ENCODE measurements at regions not wholly inside any gene's neighbourhood (a gene's known extent, or its start where the extent isn't known, plus 50 kb on each side); places are given as distances from the start of the nearest gene placed in this dataset.
"Not testable (repeated sequence)": the region's sequence is repeated elsewhere in the genome, so short reads cannot be mapped to it uniquely, and the experiment has no call there.

DNA sequence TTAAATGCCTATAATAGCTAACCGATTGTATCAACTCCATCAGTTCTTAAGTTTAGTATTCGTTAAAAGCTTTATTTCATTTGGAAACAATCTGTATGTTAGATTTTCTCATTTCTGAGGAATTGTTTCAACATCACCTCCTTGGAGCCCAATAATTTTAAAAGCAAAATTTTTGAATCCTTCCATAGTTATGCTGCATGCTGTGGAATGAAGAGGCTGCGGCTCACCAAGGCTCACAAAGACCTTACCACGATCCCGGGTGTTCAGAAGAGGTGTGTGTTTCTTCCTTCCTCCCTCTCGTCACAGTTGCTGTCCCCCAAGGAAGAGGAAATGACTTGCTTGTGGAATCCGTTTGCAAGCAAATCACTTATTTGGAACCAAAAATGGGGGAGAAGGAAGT, 143.8 kb downstream of the FGF1 start:
- DNase-seq = no peak

DNA sequence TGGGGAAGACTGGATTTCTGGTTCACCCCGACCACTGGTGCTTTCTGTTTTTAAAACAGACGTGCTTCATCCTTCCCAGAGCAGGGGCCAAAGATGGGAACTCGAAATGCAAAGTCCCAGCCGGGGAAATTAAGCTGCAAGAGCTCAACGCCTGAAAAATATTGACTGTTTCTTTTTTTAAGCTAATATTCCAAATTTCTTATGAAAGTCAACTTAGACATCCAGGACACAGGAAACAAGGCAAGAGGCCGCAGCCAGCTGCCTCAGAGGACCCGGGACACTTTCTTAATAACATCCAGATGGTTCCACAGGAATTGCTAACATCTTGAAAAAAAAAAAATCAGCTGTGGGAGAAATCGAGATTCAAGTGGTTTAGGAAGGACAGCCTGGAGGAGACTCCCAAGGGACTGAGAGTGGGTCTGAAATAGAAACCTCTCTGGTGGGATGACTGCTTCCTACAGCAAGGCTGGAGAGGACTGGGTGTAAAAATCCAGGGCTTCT, 144.9 kb downstream of the FGF1 start:
- DNase-seq = no peak

DNA sequence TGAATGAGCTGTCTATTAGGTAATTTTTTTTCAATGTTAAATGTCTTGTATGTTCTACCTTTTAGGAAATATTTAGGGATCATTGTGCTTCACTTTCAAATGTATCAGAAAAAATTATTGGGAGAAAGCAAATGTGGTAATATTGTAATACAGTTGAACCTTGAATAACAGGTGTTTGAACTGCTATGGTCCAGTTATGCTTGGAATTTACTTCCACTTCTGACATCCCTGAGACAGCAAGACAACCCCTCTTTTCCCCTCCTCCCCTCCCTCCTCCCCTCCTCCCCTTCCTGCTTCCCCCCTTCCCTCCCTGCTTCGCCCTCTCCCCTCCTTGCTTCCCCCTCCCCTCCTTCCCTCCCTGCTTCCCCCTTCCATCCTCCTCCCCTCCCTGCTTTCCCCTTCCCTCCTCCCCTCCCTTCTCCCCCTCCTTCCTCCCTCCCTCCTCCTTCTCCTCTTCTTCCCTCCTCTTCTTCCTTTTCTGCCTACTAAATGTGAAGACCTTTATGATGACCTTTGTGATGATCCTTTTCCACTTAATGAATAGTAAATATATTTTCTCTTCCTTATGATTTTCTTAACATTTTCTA, 146.6 kb downstream of the FGF1 start:
- no peak for DNase-seq

DNA sequence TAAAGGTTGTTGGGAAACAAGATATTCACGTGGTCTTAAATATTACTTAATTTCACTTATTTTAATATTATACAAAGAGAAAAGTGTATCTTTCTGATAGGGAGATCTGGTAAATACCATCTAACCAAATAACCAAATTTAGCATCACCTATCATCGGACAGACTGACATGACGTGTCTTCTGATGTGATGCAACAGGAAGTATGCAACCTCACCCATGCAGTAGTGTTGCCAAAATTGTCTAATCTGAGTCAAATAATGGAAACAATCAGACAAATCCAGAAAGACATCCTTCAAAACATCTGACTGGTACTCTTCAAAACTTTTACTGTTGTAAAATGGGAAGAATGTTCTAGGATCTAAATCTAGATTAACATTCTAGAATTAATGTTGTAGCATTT, 148.0 kb downstream of the FGF1 start:
- DNase-seq = no peak

DNA sequence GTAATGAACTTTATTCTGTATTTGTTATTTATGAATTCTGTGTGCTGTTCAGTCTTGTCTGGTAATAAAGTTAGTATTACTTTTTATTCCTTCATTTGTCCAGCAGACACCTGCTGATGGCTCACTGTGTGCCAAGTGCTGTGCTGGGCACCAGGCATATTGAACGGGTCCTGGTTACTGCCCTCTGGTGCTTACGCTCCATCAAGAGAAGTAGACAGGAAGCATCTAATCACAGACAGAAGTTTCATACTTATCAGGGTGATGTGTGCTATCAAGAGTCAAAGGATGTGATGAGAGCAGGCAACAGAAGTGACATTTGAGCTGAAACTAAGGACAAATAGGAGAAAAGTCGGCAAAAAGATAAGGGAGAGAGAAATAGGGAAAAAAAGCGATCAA, 153.1 kb downstream of the FGF1 start:
- DNase-seq = no peak

DNA sequence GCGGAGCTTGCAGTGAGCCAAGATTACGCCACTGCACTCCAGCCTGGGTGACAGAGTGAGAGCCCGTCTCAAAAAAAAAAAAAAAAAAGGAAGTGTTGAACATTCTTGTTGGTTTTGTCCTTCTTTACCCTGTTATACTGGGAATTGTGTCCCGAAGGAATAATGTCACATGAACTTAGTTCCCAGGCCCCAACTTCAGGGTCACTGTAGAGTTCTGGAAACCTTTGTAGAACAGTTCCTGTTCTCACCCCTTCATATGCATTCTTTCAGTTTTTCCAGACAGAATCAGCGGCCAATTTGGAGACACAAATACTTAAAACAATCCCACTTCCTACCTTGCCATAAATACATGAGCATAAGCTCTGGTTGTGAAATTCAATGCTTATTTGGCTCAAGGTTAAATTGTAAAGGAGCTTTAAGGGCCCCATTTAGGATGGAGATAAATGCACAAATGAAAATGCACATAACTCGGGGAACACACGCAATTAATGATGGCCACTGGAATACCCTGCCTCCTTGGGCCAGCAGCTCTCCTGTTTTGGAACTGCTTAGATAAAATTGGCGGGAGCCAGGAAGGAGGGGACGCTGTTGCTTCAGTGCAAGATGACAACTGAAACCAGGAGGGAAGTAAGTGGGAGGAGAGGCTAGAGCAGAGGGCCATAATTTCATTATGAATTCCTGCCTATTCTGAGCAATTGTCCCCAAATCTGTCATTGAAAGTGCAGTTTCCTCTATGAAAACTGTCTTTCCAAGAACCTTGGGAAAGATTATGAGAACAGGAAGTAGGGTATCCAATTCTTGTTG, 153.7 kb downstream of the FGF1 start:
- DNase-seq = no peak

DNA sequence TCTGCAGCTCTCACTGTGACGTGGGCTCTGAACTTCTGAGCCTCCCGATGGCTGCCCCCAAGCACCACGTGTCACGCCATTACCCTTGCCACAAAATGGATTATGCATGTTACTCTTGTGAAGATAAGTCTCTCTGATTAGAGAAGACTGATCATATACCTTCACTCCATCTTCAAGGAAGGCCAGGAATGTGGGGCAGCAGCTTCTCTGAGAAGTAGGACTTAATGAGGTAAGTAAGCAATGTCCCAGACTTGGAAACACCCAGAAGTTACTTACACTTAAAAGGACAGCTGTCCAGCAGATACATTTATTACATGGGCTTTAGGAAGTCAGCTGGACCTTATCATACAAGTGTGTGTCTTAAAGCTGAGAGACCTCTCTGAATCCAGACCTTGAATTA, 155.0 kb downstream of the FGF1 start:
- no peak for DNase-seq

DNA sequence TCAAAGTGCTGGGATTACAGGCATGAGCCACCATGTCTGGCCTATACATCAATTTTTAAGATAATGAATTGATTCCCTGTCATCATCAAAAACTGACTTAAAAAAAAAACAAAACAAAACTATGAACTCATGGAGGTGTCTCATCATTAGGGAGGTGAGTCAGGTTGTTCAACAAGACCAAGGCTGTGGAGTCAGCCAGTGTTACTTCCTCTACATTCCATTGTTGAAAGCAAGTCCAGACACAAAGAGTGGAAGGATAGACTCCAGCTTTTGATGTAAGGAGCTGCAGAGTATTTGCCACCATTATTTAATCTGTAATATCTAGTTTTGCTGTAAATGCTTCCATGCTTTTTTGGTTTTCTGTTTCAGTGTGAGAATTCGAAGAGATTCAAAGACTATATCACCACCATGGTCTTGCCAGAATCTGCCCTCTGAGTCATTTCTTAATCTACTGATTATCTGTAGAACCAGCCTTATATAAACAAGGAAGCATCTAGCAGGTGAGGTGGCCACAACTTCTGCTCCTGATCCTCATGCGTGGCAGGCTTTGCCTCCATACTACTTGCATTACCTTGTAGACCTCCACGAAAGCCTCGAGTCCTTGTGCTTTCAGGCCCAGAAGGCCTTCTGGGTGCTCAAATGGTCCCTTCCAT, 156.1 kb downstream of the FGF1 start:
- DNase-seq = no peak

DNA sequence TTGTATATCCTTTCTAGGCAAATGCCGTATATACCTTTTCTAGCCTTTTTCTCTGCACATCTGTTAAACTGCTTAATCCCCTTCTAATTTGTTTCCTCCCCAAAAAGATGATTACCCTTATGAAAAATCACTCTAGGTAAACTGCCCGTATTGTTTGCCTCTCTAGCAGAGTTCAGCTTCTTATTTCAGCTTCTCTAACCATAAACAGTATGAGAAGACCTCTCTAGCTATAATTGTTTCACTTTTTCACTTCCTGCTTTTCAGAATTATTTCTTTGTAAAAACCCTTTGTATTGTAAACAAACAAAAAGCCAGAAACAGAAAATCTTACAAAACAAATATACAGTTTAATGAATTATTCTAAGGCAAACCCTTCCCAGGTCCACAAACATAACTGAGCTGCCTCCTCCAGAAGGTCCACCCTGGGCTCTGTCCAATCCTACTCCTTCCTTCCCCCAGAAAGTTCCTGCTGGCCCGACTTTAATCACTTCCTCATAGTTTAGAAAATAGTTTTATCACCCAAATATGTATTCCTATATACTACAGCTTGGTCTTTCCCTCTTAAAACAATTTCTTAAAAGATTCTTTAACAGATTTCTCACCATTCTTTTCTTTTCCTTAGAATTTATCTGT, 158.1 kb downstream of the FGF1 start:
- DNase-seq = no peak

DNA sequence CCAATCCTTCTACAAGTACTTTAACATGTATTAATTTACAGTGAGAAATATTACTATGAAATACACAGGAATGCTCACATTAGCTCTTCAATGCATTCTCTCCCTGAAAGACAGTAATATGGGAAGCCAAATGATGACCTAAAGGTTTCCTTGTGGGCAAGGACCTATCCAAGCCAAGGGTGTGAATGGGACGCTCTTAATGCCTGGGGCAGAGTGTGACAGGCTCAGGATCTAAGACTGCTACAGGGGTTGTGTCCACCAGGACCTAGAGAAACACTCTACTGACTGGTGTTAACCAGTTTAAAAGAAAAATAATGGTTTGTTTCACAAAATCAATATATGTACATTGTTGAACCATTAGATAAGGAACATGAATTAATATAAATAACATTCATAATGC, 158.7 kb downstream of the FGF1 start:
- no peak for DNase-seq

DNA sequence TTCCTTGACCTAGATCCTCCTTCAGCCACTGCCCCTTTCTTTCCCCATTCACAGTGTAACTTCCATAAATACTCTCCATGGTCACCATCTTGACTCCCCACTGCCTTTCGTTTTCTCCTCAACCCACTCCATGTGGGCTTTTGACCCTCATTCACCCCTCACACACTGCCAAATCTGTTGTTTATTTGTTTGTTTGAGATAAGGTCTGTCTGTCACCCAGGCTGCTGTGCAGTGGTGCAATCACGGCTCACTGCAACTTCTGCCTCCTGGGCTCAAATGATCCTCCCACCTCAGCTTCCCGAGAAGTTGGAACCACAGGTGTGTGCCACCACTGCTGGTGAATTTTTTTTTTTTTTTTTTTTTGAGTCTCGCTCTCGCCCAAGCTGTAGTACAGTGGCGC, 162.9 kb downstream of the FGF1 start:
- DNase-seq = no peak

DNA sequence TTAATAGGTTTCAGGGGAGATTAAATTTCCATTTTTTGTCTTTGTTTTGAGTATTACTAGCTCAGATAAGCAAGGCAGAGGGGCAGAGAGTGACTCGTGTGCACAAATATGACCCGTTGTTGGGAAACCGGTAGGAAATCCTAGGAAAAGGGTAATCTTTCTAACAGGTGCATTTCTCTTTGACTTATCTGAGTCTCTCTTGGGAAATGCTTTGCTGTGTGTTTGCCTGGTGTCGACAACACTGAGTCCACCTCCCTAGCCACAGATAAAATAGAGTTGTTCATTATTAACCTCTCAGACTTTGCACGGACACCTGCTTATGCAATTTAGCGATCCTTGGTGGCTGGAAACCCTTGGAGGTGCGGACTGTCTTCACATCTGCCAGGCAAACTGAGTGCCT, 164.2 kb downstream of the FGF1 start:
- DNase-seq = no peak

DNA sequence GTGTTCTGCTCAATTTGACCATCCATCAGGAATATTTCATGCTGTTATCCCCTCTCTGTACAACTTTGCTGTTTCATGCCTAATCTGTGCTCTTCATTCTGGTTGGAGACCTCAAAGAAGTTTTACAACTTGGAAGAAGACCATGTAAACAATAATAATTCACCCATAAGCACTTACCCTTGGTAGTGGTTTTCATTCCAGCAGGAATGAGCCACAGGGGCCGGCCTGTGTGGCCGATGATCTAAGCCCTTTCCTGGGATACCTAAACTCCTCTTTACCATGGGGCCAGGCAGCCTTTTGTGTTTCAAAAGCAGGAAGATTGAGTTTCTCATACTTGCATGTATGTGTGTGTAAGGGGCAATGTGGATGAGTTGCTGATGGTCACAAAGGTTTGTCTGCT, 165.0 kb downstream of the FGF1 start:
- DNase-seq = no peak

DNA sequence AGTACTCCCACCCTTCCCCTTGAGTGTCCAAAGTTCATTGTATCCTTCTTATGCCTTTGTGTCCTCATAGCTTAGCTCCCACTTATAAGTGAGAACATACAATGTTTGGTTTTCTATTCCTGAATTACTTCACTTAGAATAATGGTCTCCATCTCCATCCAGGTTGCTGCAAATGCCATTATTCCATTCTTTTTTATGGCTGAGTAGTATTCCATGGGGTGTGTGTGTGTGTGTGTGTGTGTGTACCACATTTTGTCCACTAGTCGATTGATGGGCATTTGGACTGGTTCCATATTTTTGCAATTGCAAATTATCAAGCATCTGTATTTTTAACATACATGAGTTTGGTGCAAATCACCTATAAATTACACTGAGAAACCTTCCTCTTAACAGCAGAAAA, 166.0 kb downstream of the FGF1 start:
- not testable (repeated sequence) for DNase-seq

DNA sequence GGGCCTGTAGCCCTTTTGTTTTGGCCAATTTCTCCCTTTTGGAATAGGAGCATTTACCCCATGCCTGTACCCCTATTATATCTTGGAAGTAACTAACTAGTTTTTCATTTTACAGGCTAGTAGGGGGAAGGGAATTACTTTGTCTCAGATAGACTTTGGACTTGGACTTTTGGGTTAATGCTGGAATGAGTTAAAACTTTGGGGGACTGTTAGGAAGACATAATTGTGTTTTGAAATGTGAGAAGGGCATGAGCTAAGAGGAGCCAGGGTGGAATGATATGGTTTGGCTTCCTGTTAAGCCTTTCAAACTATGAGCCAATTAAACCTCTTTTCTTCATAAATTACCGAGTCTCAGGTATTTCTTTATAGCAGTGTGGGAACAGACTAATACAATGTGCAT, 168.1 kb downstream of the FGF1 start:
- DNase-seq = no peak

DNA sequence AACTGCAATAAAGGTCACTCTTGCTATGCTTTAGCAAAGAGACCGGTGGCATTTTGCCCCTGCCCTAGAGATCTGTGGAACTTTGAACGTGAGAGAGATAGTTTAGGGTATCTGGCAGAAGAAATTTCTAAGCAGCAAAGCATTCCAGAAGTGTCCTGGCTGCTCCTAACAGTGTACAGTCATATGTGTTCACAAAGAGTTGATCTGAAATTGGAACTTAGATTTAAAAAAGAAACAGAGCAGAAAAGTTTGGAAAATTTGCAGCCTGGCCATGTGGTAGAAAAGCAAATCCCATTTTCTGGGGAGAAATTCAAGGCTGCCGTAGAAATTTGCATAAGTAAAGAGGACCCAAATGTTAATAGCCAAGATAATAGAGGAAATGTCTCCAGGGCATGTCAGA, 169.2 kb downstream of the FGF1 start:
- DNase-seq = no peak

DNA sequence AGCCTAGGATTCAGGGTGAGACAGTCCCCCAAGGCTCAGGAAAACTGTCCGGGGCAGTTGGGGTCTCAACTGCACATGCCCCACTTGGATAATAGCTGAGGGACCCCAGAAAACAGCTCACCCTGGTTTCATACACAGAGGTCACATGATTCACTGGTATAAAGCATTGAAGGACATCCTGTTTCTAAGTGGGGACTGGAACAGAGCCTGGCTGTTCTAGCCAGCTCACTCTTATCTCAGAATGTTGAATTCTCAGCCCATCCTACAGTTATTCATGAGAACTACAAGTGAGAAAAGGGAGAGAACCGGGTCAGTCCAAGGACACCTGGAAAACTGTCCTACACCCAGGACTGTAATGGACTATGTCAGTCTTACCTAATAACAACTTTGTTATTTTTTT, 170.9 kb downstream of the FGF1 start:
- no peak for DNase-seq

DNA sequence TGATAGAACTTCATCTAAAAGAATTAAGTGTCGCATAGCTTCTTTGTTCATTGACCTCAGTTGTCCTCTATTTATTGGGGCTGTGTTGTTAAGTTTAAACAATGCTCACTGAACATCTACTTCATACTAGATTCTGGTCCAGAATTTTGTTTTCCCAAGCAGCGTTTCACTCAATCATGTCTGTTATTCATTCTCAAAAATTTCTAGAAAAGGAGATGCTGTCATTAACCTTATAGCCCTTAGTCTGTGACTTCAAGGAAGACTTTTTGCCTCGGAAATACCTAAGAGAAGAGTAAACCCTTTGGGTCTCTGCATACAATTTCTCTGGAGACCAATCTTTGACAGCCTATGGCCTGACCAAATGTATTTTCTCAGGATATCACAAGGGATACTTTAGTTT, 171.7 kb downstream of the FGF1 start:
- DNase-seq = no peak

DNA sequence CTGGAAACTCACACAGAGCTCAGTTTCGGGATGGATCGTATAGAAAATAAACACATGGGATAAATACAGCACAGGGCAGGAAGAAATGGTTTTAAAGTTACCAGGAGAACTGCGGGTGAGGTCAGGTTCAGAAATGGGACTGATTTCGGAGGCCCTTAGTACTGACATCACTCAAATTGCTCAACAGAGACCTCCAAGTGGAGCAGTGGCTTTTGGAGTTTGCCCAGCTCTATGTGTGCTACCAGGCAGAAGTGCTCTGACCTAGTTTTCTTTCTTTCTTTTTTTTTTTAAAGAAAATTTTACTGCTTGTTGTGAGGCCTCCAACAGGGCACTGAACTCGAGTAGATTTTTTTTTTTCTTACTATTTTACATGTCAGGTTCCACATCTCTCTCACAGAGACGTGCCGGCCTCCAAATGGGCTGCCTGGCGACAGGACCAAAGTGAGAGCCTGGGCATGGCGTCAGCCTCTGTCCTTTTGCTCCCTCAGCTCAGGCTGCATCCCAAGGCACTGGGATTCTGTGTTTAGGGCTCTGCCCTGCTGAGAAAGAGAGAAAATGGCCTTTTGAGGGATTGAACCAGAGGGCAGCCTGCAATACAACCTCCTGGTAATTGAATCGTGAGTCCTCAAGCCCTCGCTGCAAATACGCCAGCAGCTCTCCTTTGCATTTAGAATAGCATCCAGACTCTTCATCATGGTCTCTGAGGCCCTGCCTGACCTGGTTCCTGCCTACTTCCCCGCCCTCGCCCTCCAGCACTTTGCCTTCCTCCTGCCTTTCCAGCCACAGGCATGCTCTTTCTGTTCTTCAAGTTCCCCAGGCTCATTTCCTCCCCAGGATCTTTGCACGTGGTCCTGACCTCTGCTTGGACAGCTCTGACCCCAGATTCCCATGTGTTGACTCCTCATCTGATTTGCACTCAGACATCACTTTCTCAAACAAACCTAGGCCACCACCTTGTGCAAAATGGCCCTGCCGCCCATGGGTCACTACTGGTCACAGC, 173.5 kb downstream of the FGF1 start:
- no peak for DNase-seq

DNA sequence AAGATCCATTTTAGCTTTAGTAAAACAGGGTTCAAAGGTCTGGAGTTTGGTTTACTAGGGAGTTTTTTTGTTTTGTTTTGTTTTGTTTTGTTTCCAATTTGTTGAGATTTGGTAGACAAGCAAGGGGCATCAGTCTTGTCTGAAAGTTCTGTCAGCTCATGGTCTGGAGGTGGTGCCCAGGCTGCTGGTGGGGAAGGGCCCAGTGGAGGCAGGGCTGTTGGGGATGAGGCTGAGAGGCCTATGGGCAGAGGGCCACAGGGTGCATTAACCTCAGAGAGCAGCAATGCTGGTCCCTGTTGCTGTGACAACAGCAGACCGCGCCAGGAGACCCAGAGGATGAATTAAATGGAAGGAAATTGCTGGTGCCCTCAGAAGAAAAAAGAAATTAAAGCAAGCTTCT, 174.5 kb downstream of the FGF1 start:
- DNase-seq = no peak

DNA sequence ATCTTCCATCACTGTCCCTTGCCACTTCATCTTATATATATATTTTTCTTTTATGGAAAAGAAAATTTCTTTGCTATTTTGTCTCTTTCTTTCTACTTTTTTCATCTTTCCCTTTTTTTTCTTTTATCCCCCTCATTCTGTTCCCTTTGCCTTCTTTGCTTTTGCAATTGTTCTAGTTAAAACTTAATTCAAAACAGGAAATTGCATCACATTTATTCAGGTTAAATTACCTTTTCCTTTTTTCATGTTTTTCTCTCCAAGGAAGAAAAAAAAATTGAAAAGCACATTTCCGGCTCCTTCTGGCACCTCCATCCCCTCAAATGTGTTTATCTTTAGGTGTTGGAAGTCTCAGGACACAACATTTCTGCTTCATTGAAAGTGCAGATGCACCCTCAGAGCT, 176.9 kb downstream of the FGF1 start:
- no peak for DNase-seq

DNA sequence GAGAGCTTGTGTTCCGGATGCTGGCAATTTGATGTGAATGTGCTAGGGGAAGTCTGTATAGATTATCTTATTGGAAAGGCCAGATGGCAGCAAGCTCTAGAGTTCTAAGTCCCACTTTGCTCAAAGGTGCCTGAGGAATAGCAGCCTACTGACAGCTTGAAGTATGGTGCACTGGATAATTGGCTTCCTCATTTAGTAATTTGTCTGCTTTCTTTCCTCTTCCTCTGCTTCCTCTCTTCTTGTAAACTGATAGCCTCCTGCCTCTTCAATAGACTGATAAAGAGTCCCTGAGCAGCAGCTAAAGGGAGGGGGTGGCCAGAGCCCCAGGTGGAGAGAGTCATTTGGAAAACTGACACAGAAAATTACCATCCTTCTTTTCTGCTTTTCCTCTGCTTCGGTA, 177.3 kb downstream of the FGF1 start:
- DNase-seq = no peak
